ENCODE measurements at regions not wholly inside any gene's neighbourhood (a gene's known extent, or its start where the extent isn't known, plus 50 kb on each side); places are given as distances from the start of the nearest gene placed in this dataset.
A peak's percentile ranks its signal among the peaks of the same experiment; 100 is the strongest.
"Not testable (repeated sequence)": the region's sequence is repeated elsewhere in the genome, so short reads cannot be mapped to it uniquely, and the experiment has no call there.

- no peak for DNase-seq (ENCODE audit: low spot score)
These were observed 113.4 kb downstream of the LHX2 start for GRCh38 chr9:124124729-124125650.

GRCh38 chr9:124125651-124125977 is 114.0 kb downstream of the LHX2 start:
- no peak for DNase-seq (ENCODE audit: low spot score)

GRCh38 chr9:124126648-124127646 is 115.4 kb downstream of the LHX2 start:
- DNase-seq (ENCODE audit: low spot score), result peak; percentile 63

GRCh38 chr9:124128568-124129166 is 117.1 kb downstream of the LHX2 start:
- no peak for DNase-seq (ENCODE audit: low spot score)

- DNase-seq (ENCODE audit: low spot score), result no peak
These were observed 118.9 kb downstream of the LHX2 start for GRCh38 chr9:124130277-124131075.

GRCh38 chr9:124131518-124131917 is 120.0 kb downstream of the LHX2 start:
- not testable (repeated sequence) for DNase-seq (ENCODE audit: low spot score)

GRCh38 chr9:124132671-124133147 is 121.1 kb downstream of the LHX2 start:
- DNase-seq (ENCODE audit: low spot score), result no peak

GRCh38 chr9:124133727-124134126 is 122.2 kb downstream of the LHX2 start:
- DNase-seq (ENCODE audit: low spot score), result no peak

- no peak for DNase-seq (ENCODE audit: low spot score)
These were observed 123.0 kb downstream of the LHX2 start for GRCh38 chr9:124134526-124134925.

- no peak for DNase-seq (ENCODE audit: low spot score)
These were observed 121.9 kb upstream of the NEK6 start for GRCh38 chr9:124135813-124136365.

- no peak for DNase-seq (ENCODE audit: low spot score)
These were observed 120.5 kb upstream of the NEK6 start for GRCh38 chr9:124137009-124137943.

- DNase-seq (ENCODE audit: low spot score), result no peak
These were observed 119.8 kb upstream of the NEK6 start for GRCh38 chr9:124137944-124138335.

- no peak for DNase-seq (ENCODE audit: low spot score)
These were observed 118.7 kb upstream of the NEK6 start for GRCh38 chr9:124139001-124139400.

- no peak for DNase-seq (ENCODE audit: low spot score)
These were observed 116.7 kb upstream of the NEK6 start for GRCh38 chr9:124140941-124141568.

- DNase-seq (ENCODE audit: low spot score), result not testable (repeated sequence)
These were observed 113.1 kb upstream of the NEK6 start for GRCh38 chr9:124144561-124145123.

- DNase-seq (ENCODE audit: low spot score), result no peak
These were observed 111.7 kb upstream of the NEK6 start for GRCh38 chr9:124146031-124146561.

GRCh38 chr9:124149992-124150391 is 107.8 kb upstream of the NEK6 start:
- DNase-seq (ENCODE audit: low spot score), result no peak

GRCh38 chr9:124163760-124164255 is 93.9 kb upstream of the NEK6 start:
- no peak for DNase-seq (ENCODE audit: low spot score)

Measured in umbilical cord (tissue), 1 donor.